ENCODE measurements at regions not wholly inside any gene's neighbourhood (a gene's known extent, or its start where the extent isn't known, plus 50 kb on each side); places are given as distances from the start of the nearest gene placed in this dataset.

DNA sequence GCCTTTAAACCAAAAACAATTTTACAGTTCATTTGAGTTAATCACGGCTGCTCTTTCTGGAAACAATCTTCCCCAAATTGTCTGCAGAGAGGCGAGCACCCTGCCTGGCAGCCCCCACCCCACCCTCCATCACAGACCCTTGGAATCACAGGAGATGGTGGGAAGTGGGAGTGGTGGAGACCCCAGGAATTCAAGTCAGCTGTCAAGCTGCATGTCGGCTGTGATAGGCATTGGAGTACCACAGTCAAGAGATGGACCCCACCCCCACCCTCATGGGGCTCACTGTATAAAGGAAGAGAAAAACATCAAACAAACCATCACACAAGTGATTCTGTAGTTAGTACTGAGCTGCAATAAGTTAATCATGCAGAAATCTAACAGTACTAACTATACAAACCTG is 360.4 kb downstream of the MATN1 start:
- TF ChIP-seq, protein P1, sequence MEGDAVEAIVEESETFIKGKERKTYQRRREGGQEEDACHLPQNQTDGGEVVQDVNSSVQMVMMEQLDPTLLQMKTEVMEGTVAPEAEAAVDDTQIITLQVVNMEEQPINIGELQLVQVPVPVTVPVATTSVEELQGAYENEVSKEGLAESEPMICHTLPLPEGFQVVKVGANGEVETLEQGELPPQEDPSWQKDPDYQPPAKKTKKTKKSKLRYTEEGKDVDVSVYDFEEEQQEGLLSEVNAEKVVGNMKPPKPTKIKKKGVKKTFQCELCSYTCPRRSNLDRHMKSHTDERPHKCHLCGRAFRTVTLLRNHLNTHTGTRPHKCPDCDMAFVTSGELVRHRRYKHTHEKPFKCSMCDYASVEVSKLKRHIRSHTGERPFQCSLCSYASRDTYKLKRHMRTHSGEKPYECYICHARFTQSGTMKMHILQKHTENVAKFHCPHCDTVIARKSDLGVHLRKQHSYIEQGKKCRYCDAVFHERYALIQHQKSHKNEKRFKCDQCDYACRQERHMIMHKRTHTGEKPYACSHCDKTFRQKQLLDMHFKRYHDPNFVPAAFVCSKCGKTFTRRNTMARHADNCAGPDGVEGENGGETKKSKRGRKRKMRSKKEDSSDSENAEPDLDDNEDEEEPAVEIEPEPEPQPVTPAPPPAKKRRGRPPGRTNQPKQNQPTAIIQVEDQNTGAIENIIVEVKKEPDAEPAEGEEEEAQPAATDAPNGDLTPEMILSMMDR (IDR thresholded peaks at IDR 0.05): no peak
- TF ChIP-seq POLR2A (IDR thresholded peaks at IDR 0.05) (no peak), EP300 (IDR thresholded peaks at IDR 0.05) (no peak)

Measured in ovary (tissue), 3 donors.